Gastrocnemius medialis (tissue), 4 donors: ENCODE measurements at regions not wholly inside any gene's neighbourhood (a gene's known extent, or its start where the extent isn't known, plus 50 kb on each side); places are given as distances from the start of the nearest gene placed in this dataset.
"Not testable (repeated sequence)": the region's sequence is repeated elsewhere in the genome, so short reads cannot be mapped to it uniquely, and the experiment has no call there.

Source experiments
- ATAC-seq, 2 donors: fragments of 150-250 bp; one replicate each; pipeline ENCODE4 v1.9.1; 2016
- DNase-seq, 2 donors: peaks; one replicate each; pipeline ENCODE4 v3.0.0-alpha.2; 2019
- H3K27ac ChIP-seq, 4 donors: fragments of 200-600 bp; sonication (generic); 1 replicate in 1 of 4; 2 replicates in 3 of 4; pipeline ENCODE4 v1.5.1; 2016 to 2018; ENCODE audit warnings: mild to moderate bottlenecking in 2 of 4, moderate library complexity in 1 of 4
- H3K27me3 ChIP-seq, 3 donors: fragments of 200-600 bp; sonication (generic) in 2 of 3; 1 replicate in 1 of 3; 2 replicates in 2 of 3; pipeline versions ENCODE4 v1.5.1 to v1.6.0; 2016 to 2019; ENCODE audit warnings: mild to moderate bottlenecking in 1 of 3, moderate library complexity in 1 of 3
- H3K36me3 ChIP-seq, 2 donors: fragments of 200-600 bp; sonication (generic) in 1 of 2; one replicate each; pipeline ENCODE4 v1.5.1; 2017 to 2018
- H3K4me1 ChIP-seq, 2 donors: fragments of 200-600 bp; sonication (generic) in 1 of 2; one replicate each; pipeline ENCODE4 v1.5.1; 2016 to 2017; ENCODE audit warnings: mild to moderate bottlenecking in 2 of 2
- H3K4me3 ChIP-seq, 4 donors: fragments of 200-600 bp; sonication (generic) in 3 of 4; 1 replicate in 1 of 4; 2 replicates in 3 of 4; pipeline ENCODE4 v1.5.1; 2016 to 2019; ENCODE audit warnings: mild to moderate bottlenecking in 2 of 4
- H3K9me3 ChIP-seq, 3 donors: fragments of 200-600 bp; sonication (generic) in 2 of 3; 1 replicate in 1 of 3; 2 replicates in 2 of 3; pipeline ENCODE4 v1.5.1; 2016 to 2019
- CTCF ChIP-seq, 5 experiments: fragments of 450-650 bp in 3 of 5; fragments of 200-600 bp in 2 of 5; sonication (generic) in 2 of 5; IDR thresholded peaks in 4 of 5; conservative IDR thresholded peaks in 1 of 5; 1 replicate in 4 of 5; 2 replicates in 1 of 5; pipeline ENCODE4 v1.5.1; 2016 to 2019; ENCODE audit warnings: antibody characterized with exemption in 5 of 5, mild to moderate bottlenecking in 3 of 5, moderate library complexity in 3 of 5
- POLR2A ChIP-seq, 2 donors: fragments of 450-650 bp; IDR thresholded peaks; one replicate each; pipeline ENCODE4 v1.6.1; 2017; ENCODE audit warnings: antibody characterized with exemption in 2 of 2, mild to moderate bottlenecking in 2 of 2, moderate library complexity in 2 of 2
- in situ Hi-C, 4 donors: fragments of 200-750 bp; cut with MboI; loops; one replicate each; pipeline versions ENCODE4 v1.15.0 to v1.8.0; 2017; ENCODE audit warnings: low sequenced_read_pairs in 4 of 4
- intact Hi-C: fragments of 100-400 bp; cut with DNase I; formaldehyde crosslinking; loops from one replicate; pipeline ENCODE4 v1.15.1; 2023; ENCODE audit warnings: low total_unique reads

GRCh38 chr18:22752014-22752413 is 181.1 kb upstream of the RBBP8 start:
- no peak overlapping the region for H3K4me3 ChIP-seq
- in situ Hi-C loops, result no loop called here
- TF ChIP-seq CTCF (IDR thresholded peaks at IDR 0.05 in 4 of 5, conservative IDR thresholded peaks at IDR 0.05 in 1 of 5) (no peak), POLR2A (IDR thresholded peaks at IDR 0.05) (no peak)

GRCh38 chr18:22753130-22753831 is 179.8 kb upstream of the RBBP8 start:
- DNase-seq (peak; percentile 14 to 32), ATAC-seq (peak; percentile 97 to 98)
- H3K27ac ChIP-seq, result peak overlapping the region in 3 of 4 donors; percentile 3 to 65 (median 41)
- no peak for TF ChIP-seq CTCF (IDR thresholded peaks at IDR 0.05 in 4 of 5, conservative IDR thresholded peaks at IDR 0.05 in 1 of 5)
- no peak for TF ChIP-seq POLR2A (IDR thresholded peaks at IDR 0.05)
- in situ Hi-C loops, result no loop called here
- peaks cover 6 to 12% of the 10 kb centered on the region in 2 donors for H3K4me1 ChIP-seq
- H3K36me3 ChIP-seq, result no peaks in the 10 kb centered on the region
- no peaks in the 10 kb centered on the region for H3K9me3 ChIP-seq
- intact Hi-C loops, result no loop called here
- H3K27me3 ChIP-seq, result no peaks in the 10 kb centered on the region
- H3K4me3 ChIP-seq, result no peak overlapping the region

More at GRCh38 chr18:22752014-22752413, 181.1 kb upstream of the RBBP8 start:
- Histone ChIP-seq H3K27ac (no peak overlapping the region), H3K27me3 (no peaks in the 10 kb centered on the region), H3K9me3 (no peaks in the 10 kb centered on the region), H3K4me1 (peaks cover 6 to 12% of the 10 kb centered on the region in 2 donors), H3K36me3 (no peaks in the 10 kb centered on the region)
- intact Hi-C loops, result no loop called here
- no peak for ATAC-seq
- DNase-seq, result no peak

GRCh38 chr18:22764005-22764404 is 169.1 kb upstream of the RBBP8 start:
- H3K27me3 ChIP-seq, H3K9me3 ChIP-seq, H3K27ac ChIP-seq, H3K4me3 ChIP-seq, ATAC-seq, H3K36me3 ChIP-seq, intact Hi-C loops, H3K4me1 ChIP-seq, in situ Hi-C loops, DNase-seq: not testable (repeated sequence)

- in situ Hi-C loops, result no loop called here
- intact Hi-C loops, result no loop called here
- Histone ChIP-seq H3K27ac (no peak overlapping the region), H3K4me3 (no peak overlapping the region), H3K9me3 (no peaks in the 10 kb centered on the region), H3K4me1 (no peaks in the 10 kb centered on the region), H3K27me3 (no peaks in the 10 kb centered on the region), H3K36me3 (no peaks in the 10 kb centered on the region)
- no peak for ATAC-seq
- DNase-seq, result no peak
- TF ChIP-seq POLR2A (IDR thresholded peaks at IDR 0.05), result no peak
- TF ChIP-seq CTCF (IDR thresholded peaks at IDR 0.05 in 4 of 5, conservative IDR thresholded peaks at IDR 0.05 in 1 of 5), result no peak
Measured at GRCh38 chr18:22765896-22766295, 167.2 kb upstream of the RBBP8 start.

GRCh38 chr18:22767653-22768052 is 165.5 kb upstream of the RBBP8 start:
- no peak for ATAC-seq
- in situ Hi-C loops (no loop called here), intact Hi-C loops (no loop called here)
- Histone ChIP-seq H3K36me3 (no peaks in the 10 kb centered on the region), H3K9me3 (no peaks in the 10 kb centered on the region), H3K27ac (no peak overlapping the region), H3K27me3 (no peaks in the 10 kb centered on the region), H3K4me3 (no peak overlapping the region), H3K4me1 (no peaks in the 10 kb centered on the region)
- no peak for DNase-seq
- TF ChIP-seq POLR2A (IDR thresholded peaks at IDR 0.05) (no peak), CTCF (IDR thresholded peaks at IDR 0.05 in 4 of 5, conservative IDR thresholded peaks at IDR 0.05 in 1 of 5) (no peak)
